IMR-90 (cell line): ENCODE measurements at regions not wholly inside any gene's neighbourhood (a gene's known extent, or its start where the extent isn't known, plus 50 kb on each side); places are given as distances from the start of the nearest gene placed in this dataset.

ENCODE experiments used
- ATAC-seq: fragments of 200-7000 bp; cut with Tn5 transposase; 2 replicates; pipeline ENCODE4 v1.9.1; 2020; ENCODE audit warnings: low read depth, mild to moderate bottlenecking, moderate library complexity
- BruUV-seq: library from RNA; stranded (reverse); fragments of 400-500 nt; replicated peaks from 2 replicates; lab custom pipeline; 2021; lab: Mats Ljungman, UMichigan
- CTCF ChIA-PET: fragments of 300-600 bp; formaldehyde crosslinking; extraction: SDS; loops from one replicate; lab custom pipeline; 2021; ENCODE audit warnings: antibody characterized with exemption; lab: Yijun Ruan, JAX
- POLR2A ChIA-PET: fragments of 300-600 bp; sonication (Branson Sonifier 250); formaldehyde crosslinking; loops from one replicate; lab custom pipeline; 2022; ENCODE audit warnings: antibody characterized with exemption; ENCODE audit not compliant: unreplicated experiment; lab: Charles Lee
- DNase-seq: peaks from one replicate; pipeline ENCODE4 v3.0.0; 2013
- H2AFZ ChIP-seq: replicated peaks from 2 replicates; pipeline ENCODE3; 2013; ENCODE audit warnings: low read length, mild to moderate bottlenecking; ENCODE audit not compliant: poor library complexity
- H2AK5ac ChIP-seq: 2 replicates; pipeline ENCODE4 v1.6.1; 2013; ENCODE audit warnings: low read depth, low read length, inconsistent platforms
- H2AK9ac ChIP-seq: replicated peaks from 2 replicates; pipeline ENCODE3; 2013; ENCODE audit warnings: mild to moderate bottlenecking, low read depth, low read length, moderate library complexity; ENCODE audit not compliant: poor library complexity
- H2BK120ac ChIP-seq: 2 replicates; pipeline ENCODE4 v1.6.1; 2013; ENCODE audit warnings: low read depth, low read length, inconsistent platforms
- H2BK15ac ChIP-seq: 3 replicates; pipeline ENCODE4 v1.6.1; 2013; ENCODE audit warnings: low read depth, low read length, inconsistent platforms
- H2BK20ac ChIP-seq: 2 replicates; pipeline ENCODE4 v1.6.1; 2013; ENCODE audit warnings: low read depth, mild to moderate bottlenecking, inconsistent platforms, low read length, moderate library complexity
- H2BK5ac ChIP-seq: 2 replicates; pipeline ENCODE4 v1.6.1; 2013; ENCODE audit warnings: mild to moderate bottlenecking, low read depth, low read length, inconsistent platforms; ENCODE audit not compliant: poor library complexity, severe bottlenecking
- H3K14ac ChIP-seq: replicated peaks from 2 replicates; pipeline ENCODE4 v1.6.1; 2013; ENCODE audit warnings: low read depth, low read length, inconsistent platforms
- H3K18ac ChIP-seq: 2 replicates; pipeline ENCODE4 v1.6.1; 2013; ENCODE audit warnings: low read depth, low read length, control low read depth
- H3K23ac ChIP-seq: 2 replicates; pipeline ENCODE4 v1.6.1; 2013; ENCODE audit warnings: low read depth, low read length, inconsistent platforms
- H3K27ac ChIP-seq: 2 replicates; pipeline ENCODE4 v1.5.1; 2013; ENCODE audit warnings: mild to moderate bottlenecking, control low read depth, low read length; ENCODE audit not compliant: insufficient read depth
- H3K27me3 ChIP-seq: 2 replicates; pipeline ENCODE4 v1.6.1; 2013; ENCODE audit warnings: low read length; ENCODE audit not compliant: control insufficient read depth, insufficient read depth
- H3K36me3 ChIP-seq: 2 replicates; pipeline ENCODE4 v1.6.1; 2013; ENCODE audit warnings: low read length, mixed read lengths; ENCODE audit not compliant: control insufficient read depth, insufficient read depth
- H3K4ac ChIP-seq: 2 replicates; pipeline ENCODE4 v1.6.1; 2013; ENCODE audit warnings: low read depth, low read length, inconsistent platforms
- H3K4me1 ChIP-seq: 2 replicates; pipeline ENCODE4 v1.6.1; 2013; ENCODE audit warnings: low read length, mixed read lengths; ENCODE audit not compliant: control insufficient read depth, insufficient read depth
- H3K4me2 ChIP-seq: 2 replicates; pipeline ENCODE4 v1.6.1; 2013; ENCODE audit warnings: low read depth, mild to moderate bottlenecking, control low read depth, low read length, moderate library complexity
- H3K4me3 ChIP-seq: 2 replicates; pipeline ENCODE4 v1.5.1; 2013; ENCODE audit warnings: low read depth, mild to moderate bottlenecking, control low read depth, low read length, moderate library complexity; ENCODE audit not compliant: insufficient read depth
- H3K56ac ChIP-seq: 2 replicates; pipeline ENCODE4 v1.6.1; 2013; ENCODE audit warnings: low read length, inconsistent platforms; ENCODE audit not compliant: insufficient read depth; ENCODE audit errors: extremely low read depth
- H3K79me1 ChIP-seq, 2 experiments: 2 replicates each; pipeline ENCODE4 v1.6.1; 2013; ENCODE audit warnings: low read length in 2 of 2, inconsistent platforms in 1 of 2, low read depth in 1 of 2
- H3K9ac ChIP-seq: 2 replicates; pipeline ENCODE4 v1.6.1; 2013; ENCODE audit warnings: low read depth, low read length, control low read depth
- H3K9me1 ChIP-seq: 2 replicates; pipeline ENCODE4 v1.6.1; 2013; ENCODE audit warnings: low read length, inconsistent platforms; ENCODE audit not compliant: insufficient read depth
- H3K9me3 ChIP-seq: 2 replicates; pipeline ENCODE4 v1.6.1; 2013; ENCODE audit warnings: low read length; ENCODE audit not compliant: control insufficient read depth, insufficient read depth
- H4K20me1 ChIP-seq: 2 replicates; pipeline ENCODE4 v1.6.1; 2013; ENCODE audit warnings: low read length, inconsistent platforms; ENCODE audit not compliant: insufficient read depth
- H4K5ac ChIP-seq: 2 replicates; pipeline ENCODE4 v1.6.1; 2013; ENCODE audit warnings: mild to moderate bottlenecking, low read depth, low read length, control low read depth
- H4K8ac ChIP-seq, 2 experiments: 2 replicates each; pipeline ENCODE4 v1.6.1; 2013; ENCODE audit warnings: low read depth in 2 of 2, low read length in 2 of 2, control low read depth in 1 of 2, inconsistent platforms in 1 of 2
- H4K91ac ChIP-seq: 2 replicates; pipeline ENCODE4 v1.6.1; 2013; ENCODE audit warnings: low read depth, low read length, inconsistent platforms; ENCODE audit not compliant: insufficient read depth
- BHLHE40 ChIP-seq: fragments of 150-350 bp; IDR thresholded peaks from 2 replicates; pipeline ENCODE4 v1.6.1; 2016; ENCODE audit warnings: mild to moderate bottlenecking, low read depth, low read length
- MXI1 ChIP-seq: IDR thresholded peaks from 2 replicates; pipeline ENCODE4 v1.6.1; 2012; ENCODE audit warnings: low read depth, mild to moderate bottlenecking, low read length, moderate library complexity, borderline replicate concordance
- NFE2L2 ChIP-seq: fragments of 150-350 bp; IDR thresholded peaks from 2 replicates; pipeline ENCODE4 v1.6.1; 2016; ENCODE audit warnings: low read depth, mild to moderate bottlenecking, low read length
- RCOR1 ChIP-seq: IDR thresholded peaks from 2 replicates; pipeline ENCODE4 v1.6.1; 2012; ENCODE audit warnings: mild to moderate bottlenecking, low read length, improper control_type of control experiment; ENCODE audit not compliant: insufficient replicate concordance
- RFX5 ChIP-seq: IDR thresholded peaks from 2 replicates; pipeline ENCODE4 v1.8.0; 2012; ENCODE audit warnings: low read depth, mild to moderate bottlenecking, low read length, moderate library complexity
- WGBS, 2 experiments: methylation state at CpG; one replicate each; pipeline versions ENCODE4 v1.1.5 to v1.1.7; 2013; ENCODE audit warnings: missing lambda C conversion rate in 2 of 2; ENCODE audit not compliant: insufficient read length in 1 of 2; ENCODE audit errors: extremely low coverage in 2 of 2; 5-methylcytosine and 5-hydroxymethylcytosine counted together
- dilution Hi-C: fragments of 300-500 bp; cut with HindIII; formaldehyde crosslinking; loops from one replicate; pipeline ENCODE4 v1.14.3; 2018; ENCODE audit warnings: low sequenced_read_pairs; ENCODE audit not compliant: unreplicated experiment
- in situ Hi-C: fragments of 300-500 bp; cut with MboI; formaldehyde crosslinking; loops from 3 replicates; pipeline ENCODE4 v1.14.3; 2019; ENCODE audit warnings: low sequenced_read_pairs, inconsistent platforms, mixed read lengths
- intact Hi-C: fragments of 100-400 bp; cut with micrococcal nuclease; formaldehyde crosslinking; loops from 2 replicates; pipeline ENCODE4 v1.10.0; 2022

- ChIA-PET POLR2A (no interaction called here), CTCF (no interaction called here)
- ATAC-seq = no peak
- no peak for TF ChIP-seq NFE2L2
- TF ChIP-seq MXI1 = no peak
- TF ChIP-seq RFX5 = no peak
- no peak for TF ChIP-seq BHLHE40
- TF ChIP-seq RCOR1 = no peak
- H3K27me3 ChIP-seq = no peaks in the 10 kb centered on the region
- dilution Hi-C loops = no loop called here
- H3K9ac ChIP-seq = no peak overlapping the region
- H2BK15ac ChIP-seq = no peak overlapping the region
- no peak overlapping the region for H3K4me2 ChIP-seq
- no peak for DNase-seq
- no peaks in the 10 kb centered on the region for H3K9me3 ChIP-seq
- no peak overlapping the region for H2AK9ac ChIP-seq
- H2AFZ ChIP-seq = no peak overlapping the region
- no peaks in the 10 kb centered on the region for H3K79me1 ChIP-seq
- H3K4me1 ChIP-seq = peaks cover 7% of the 10 kb centered on the region; the same call in 1 of the 2 replicates
- no peak overlapping the region for H2BK5ac ChIP-seq
- H4K91ac ChIP-seq = no peak overlapping the region
- H3K4me3 ChIP-seq = no peak overlapping the region
- H3K14ac ChIP-seq = no peak overlapping the region
- no TSS peak for BruUV-seq
- no peaks in the 10 kb centered on the region for H3K9me1 ChIP-seq
- H3K4ac ChIP-seq = no peak overlapping the region
- H3K27ac ChIP-seq = no peak overlapping the region
- no peak overlapping the region for H3K56ac ChIP-seq
- H4K20me1 ChIP-seq = no peaks in the 10 kb centered on the region
- H3K36me3 ChIP-seq = no peaks in the 10 kb centered on the region
- intact Hi-C loops = no loop called here
- H2AK5ac ChIP-seq = no peak overlapping the region
- no peak overlapping the region for H4K5ac ChIP-seq
- no peak overlapping the region for H3K23ac ChIP-seq
- no peak overlapping the region for H3K18ac ChIP-seq
- in situ Hi-C loops = no loop called here
- no peak overlapping the region for H2BK20ac ChIP-seq
- H2BK120ac ChIP-seq = no peak overlapping the region
- H4K8ac ChIP-seq = no peak overlapping the region
- 92% methylated on average over 2 of the region's 12 CpGs; no CpG with 5 or more reads in 1 of the 2 experiments for WGBS, 2 experiments
Measured at GRCh38 chr2:238593236-238593635, 166.5 kb downstream of the ASB1 start.
